ENCODE measurements at regions not wholly inside any gene's neighbourhood (a gene's known extent, or its start where the extent isn't known, plus 50 kb on each side); places are given as distances from the start of the nearest gene placed in this dataset.
"Not testable (repeated sequence)": the region's sequence is repeated elsewhere in the genome, so short reads cannot be mapped to it uniquely, and the experiment has no call there.

- no peak for DNase-seq
Observed at GRCh38 chr5:116912221-116912620, 337.6 kb upstream of the SEMA6A start.

- no peak for DNase-seq
Observed at GRCh38 chr5:116911074-116911473, 336.5 kb upstream of the SEMA6A start.

GRCh38 chr5:116908537-116908936, 333.9 kb upstream of the SEMA6A start:
- DNase-seq = no peak

- DNase-seq = no peak
Observed at GRCh38 chr5:116905885-116906284, 331.3 kb upstream of the SEMA6A start.

GRCh38 chr5:116900793-116901192, 326.2 kb upstream of the SEMA6A start:
- DNase-seq = no peak

GRCh38 chr5:116898917-116899316, 324.3 kb upstream of the SEMA6A start:
- no peak for DNase-seq

GRCh38 chr5:116897291-116897690, 322.7 kb upstream of the SEMA6A start:
- DNase-seq = no peak

- no peak for DNase-seq
Observed at GRCh38 chr5:116896001-116896400, 321.4 kb upstream of the SEMA6A start.

GRCh38 chr5:116892993-116893392, 318.4 kb upstream of the SEMA6A start:
- no peak for DNase-seq

- DNase-seq = no peak
Observed at GRCh38 chr5:116887104-116887503, 312.5 kb upstream of the SEMA6A start.

GRCh38 chr5:116885825-116886224, 311.2 kb upstream of the SEMA6A start:
- no peak for DNase-seq

- no peak for DNase-seq
Observed at GRCh38 chr5:116883875-116884274, 309.3 kb upstream of the SEMA6A start.

- no peak for DNase-seq
Observed at GRCh38 chr5:116881921-116882531, 307.4 kb upstream of the SEMA6A start.

- no peak for DNase-seq
Observed at GRCh38 chr5:116880601-116881000, 306.0 kb upstream of the SEMA6A start.

GRCh38 chr5:116880150-116880549, 305.5 kb upstream of the SEMA6A start:
- no peak for DNase-seq

GRCh38 chr5:116876240-116876840, 301.7 kb upstream of the SEMA6A start:
- DNase-seq = no peak

GRCh38 chr5:116872986-116873385, 298.4 kb upstream of the SEMA6A start:
- DNase-seq = no peak

GRCh38 chr5:116872486-116872885, 297.9 kb upstream of the SEMA6A start:
- no peak for DNase-seq

- not testable (repeated sequence) for DNase-seq
Observed at GRCh38 chr5:116867825-116868224, 293.2 kb upstream of the SEMA6A start.

GRCh38 chr5:116865651-116866050, 291.0 kb upstream of the SEMA6A start:
- DNase-seq = no peak

GRCh38 chr5:116864838-116865190, 290.2 kb upstream of the SEMA6A start:
- no peak for DNase-seq

GRCh38 chr5:116864157-116864837, 289.7 kb upstream of the SEMA6A start:
- DNase-seq = no peak

GRCh38 chr5:116862632-116863455, 288.2 kb upstream of the SEMA6A start:
- DNase-seq = no peak

GRCh38 chr5:116861666-116862065, 287.0 kb upstream of the SEMA6A start:
- DNase-seq = no peak
